Left forelimb (tissue), 1 donor: ENCODE measurements at regions not wholly inside any gene's neighbourhood (a gene's known extent, or its start where the extent isn't known, plus 50 kb on each side); places are given as distances from the start of the nearest gene placed in this dataset.

Experiments used
- DNase-seq: peaks from one replicate; pipeline ENCODE4 v3.0.0-alpha.2; 2018; ENCODE audit warnings: low spot score

DNA sequence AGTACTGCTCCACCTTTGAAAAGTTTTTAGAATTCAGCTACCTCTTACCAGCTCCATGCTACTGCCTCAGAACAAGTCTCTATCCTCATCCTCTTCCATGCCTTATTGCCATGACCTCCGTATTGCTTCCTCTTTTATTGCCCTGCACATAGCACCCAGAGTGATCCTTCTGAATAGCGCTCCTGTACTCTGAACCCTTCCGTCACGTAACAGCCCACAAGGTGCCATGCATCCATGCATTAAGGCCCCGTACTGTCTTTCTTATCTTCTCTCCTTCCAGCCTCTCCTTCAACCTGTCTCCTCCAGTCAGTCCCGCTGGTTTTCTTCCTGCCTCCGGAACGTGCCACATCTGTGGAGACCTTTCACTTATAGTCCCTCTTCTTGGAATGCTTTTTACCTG, 273.3 kb upstream of the SEMA6A start:
- DNase-seq: no peak

DNA sequence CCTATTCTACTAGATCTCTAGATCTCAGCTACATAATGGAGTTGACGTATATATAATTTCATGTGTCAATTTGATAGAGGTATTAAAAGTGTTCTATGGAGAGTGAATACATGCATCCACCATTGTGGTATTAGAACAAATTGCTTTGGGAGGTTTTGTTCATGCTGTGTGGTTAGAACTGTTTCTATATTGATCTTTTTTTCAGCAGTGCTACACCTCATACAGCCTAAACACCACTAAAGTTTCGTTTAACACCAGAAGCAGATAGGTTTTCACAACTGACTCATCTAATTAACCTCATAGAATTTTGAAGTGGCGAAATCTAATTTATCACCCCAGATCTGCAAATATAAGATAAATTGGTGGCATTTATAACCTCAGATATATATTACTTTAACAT, 269.4 kb upstream of the SEMA6A start:
- no peak for DNase-seq

DNA sequence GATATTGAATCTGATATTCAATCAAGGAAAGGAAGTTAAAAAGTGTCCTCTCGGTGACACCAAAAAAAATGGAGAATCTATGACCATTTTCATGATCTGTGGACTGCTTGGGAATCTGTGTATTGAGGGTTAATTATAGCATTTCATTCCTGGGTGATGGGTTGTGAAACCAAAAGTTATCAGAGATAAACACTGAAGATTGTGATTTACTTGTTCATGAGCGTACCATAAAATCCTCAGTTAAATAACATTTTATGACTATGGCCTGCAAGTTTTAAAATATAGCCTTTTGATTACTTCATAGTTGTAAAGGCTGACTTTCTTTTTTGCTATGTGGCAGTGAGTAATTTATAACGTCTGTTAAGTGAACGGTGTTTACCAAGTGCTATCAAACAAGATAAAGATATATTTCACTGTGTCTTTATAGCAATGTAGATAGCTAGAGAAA, 267.9 kb upstream of the SEMA6A start:
- DNase-seq: no peak

DNA sequence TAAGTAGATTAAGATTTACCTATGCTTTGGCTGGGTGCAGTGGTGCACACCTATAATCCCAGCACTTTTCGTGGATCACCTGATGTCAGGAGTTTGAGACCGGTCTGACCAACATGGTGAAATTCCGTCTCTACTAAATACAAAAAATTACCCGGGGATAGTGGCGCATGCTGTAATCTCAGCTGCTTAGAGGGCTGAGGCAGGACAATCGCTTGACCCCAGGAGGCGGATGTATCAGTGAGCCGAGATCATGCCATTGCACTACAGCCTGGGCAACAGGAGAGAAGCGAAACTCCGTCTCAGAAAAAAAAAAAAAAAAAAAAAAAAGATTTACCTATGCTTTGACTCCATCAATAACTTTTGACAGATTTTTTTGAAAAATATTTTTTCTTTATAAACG, 267.1 kb upstream of the SEMA6A start:
- no peak for DNase-seq

DNA sequence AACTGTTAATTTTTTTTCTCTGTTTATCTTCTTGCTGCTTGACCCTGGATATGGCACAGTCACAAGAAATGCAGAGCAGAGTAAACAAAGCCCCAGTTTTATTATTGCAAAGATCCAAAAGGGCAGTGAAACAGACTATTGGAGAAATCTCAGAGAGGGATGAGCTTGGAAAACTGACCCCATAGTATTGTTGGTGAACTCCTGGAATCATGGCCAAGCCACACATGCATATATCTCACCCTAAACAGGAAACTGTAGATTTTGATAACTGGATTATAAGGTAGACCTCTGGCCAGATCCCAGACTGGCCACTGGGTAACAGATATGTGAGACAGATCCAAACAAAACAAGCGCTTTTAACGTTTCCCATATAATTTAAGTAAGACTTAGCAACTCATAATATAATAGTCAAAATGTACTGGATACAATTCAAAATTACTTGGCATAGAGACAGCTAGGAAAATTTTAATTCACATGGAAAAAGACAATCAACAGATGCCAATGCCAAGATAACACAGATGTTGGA, 263.5 kb upstream of the SEMA6A start:
- no peak for DNase-seq

DNA sequence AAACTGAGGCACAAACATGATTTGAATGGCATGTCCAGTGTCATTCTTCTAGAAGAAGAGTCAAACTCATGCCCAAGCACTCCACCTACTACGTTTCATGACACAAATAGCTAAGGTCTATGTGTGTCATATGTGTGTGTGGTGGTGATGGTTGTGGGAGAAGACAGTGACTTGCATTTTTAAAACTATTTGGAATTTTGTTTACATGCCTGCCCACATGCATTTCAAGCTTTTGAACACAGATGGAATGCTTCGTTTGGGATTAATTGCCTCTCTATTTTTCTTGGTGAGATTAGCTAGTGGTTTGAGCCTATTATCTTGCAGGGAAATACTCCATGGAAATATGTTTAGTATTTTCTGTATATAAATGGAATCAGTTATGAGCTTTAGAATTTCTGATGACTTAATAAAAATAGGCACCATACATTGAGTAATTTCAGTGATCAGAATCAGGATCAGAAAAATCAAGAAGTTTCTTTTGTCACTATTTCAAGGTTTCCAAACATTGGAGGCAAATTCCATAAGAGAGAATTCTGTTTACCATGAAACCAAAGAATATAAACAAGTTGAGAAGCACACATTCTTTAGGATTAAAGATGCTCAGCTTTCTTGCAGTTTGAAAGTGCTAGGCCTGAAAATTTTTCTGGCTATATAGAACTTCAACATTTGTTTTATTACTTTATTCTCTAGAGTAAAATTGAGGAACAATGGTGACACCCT, 260.3 kb upstream of the SEMA6A start:
- DNase-seq: no peak

DNA sequence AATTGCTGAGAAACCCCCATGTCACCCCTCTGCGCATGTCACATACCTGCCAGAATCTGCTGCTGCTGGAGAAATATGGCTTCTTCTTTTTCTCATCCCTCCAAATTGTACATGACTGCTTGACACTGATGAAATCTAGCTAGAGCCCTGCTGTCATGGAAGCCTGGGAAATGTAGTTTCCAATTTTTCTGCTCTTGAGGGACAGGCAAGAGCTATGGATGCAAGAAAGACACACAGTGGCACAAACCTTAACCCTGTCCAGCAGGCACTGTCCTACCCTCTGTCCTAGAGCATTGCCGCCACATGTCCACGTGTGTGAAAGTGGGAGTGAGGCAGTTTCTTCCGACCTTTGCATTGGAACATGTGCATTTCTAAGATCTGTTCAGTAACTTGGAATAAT, 255.5 kb upstream of the SEMA6A start:
- DNase-seq: no peak

DNA sequence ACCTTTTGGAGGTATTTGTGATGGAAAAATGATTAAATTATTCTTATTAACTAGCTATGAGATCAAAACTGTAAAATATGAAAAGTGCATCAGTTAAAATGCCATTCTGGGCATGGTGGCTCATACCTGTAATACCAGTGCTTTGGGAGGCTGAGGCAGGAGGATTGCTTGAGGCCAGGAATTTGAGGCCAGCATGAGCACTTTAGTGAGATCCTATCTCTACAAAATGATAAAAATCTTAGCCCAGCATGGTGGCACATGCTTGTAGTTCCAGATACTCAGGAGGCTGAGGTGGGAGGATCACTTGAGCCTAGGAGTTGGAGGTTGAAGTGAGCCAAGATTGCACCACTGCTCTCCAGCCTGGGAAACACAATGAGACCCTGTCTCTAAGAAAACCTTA, 252.5 kb upstream of the SEMA6A start:
- DNase-seq: no peak

DNA sequence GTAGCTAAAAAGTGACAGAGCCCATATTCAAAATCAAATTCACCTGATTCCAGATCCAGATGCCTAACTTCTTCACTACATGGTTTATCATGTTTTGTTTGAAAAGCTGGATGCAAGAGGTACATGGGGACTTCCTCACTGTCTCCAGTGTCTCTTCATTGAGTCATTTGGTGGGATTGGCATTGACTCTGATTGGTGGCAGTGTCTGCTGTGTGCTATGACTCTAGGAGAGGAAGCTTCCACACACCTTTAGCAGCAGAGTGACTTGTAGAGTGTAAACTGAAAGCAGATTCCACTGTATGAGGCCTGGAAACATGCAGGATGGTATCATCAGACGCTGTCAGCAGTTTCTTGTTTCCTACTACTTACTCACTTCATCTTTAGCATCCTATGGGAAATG, 250.9 kb upstream of the SEMA6A start:
- no peak for DNase-seq

DNA sequence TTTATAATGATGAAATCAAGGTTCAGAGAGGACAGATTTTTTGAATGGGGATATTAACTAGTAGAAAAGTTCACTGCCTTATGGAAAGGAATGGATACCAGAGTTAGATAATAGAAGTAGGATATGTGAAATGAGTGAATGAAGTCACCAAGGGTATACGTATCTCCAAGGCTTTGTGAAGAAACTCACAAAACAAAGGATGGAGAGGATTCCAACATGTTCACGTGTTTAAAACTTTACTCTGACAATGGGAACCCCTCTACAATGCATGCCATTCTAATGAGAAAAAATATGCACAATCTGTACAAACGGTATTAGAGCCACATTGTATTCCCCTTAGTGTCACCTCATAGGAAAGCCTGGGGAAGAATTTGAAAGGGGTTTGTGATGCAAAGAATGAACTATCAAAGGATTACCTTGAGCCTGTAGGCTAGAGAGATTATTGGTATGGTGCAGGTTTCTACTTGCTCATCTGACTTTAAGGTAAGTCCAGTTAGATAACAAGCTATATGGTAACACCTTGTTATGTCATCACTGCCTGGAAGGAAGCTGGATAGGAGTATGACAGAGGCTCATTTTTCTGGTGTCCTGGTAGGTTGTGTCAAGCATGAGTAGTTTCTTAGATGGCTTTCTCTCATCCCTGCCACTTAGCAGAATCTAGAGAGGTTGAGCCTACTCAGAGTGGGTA, 250.3 kb upstream of the SEMA6A start:
- no peak for DNase-seq

DNA sequence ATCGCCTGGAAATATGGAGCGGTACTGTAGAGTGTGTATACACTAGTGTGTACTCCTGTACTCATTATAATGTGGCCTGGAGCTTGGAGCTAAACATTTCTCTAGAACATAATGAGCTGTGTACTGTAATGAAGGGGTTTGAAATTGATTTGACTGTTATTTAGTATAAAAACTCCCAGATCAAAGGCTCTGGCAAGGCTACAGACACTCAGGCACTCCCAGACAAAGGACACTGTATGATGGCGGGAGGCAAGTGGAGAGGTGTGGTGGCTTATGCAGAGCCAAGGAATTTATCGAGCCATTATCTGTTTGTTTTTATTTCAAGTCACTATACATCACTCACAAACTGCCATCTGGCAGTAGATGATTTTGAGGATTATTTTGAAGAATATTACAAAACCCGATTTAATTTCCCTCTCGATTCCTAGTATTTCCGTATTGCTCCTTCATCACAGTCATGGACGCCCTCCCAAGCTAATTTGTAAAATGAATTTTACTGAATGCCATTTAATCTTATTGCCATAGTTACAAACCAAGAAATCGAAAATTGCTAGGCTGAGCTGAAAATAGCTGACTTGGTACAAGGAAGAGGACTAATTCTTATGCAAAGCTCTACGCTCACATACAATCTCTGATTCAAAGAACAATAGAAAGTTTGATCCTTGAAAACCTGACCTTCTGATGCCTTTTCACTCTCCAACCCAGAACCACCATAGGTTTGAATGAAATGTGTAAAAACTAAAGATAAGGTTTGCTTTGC, 240.2 kb upstream of the SEMA6A start:
- DNase-seq: no peak

DNA sequence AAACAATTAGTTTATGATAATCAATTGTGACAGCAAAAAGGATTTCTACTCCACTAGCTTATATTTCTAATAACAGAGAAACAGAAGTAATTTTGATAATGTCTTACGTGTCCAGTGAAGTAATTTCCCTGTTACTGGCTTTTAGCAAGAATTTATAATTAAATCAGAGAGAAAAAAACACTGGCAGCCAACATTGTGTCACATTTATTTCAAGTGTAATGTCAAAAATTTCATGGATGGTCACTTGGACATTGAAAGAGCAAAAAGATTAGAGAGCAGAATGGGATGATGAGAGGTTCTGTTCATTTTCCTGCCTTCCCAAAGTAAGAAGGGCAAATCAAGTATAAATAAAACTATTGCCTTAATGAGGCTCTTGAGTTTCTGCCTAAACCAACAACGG, 239.3 kb upstream of the SEMA6A start:
- DNase-seq: no peak

DNA sequence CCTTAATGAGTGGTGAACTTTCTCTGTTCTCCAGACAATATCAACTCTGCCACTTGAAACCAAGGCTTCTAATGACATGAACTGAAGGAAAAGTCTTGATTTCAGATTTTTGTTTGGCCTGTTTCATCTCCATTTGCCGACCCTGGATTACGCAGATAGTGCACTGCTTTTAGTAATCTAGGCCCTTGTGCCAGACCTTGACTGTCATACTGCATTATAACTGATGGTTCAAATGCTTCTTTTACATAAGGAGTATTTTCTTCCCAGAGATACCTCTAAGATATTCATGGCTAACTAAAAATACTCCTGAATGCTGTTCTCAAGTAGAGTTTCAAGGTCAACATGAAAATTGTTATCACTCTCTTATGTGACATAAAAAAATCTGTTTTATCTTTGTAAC, 238.7 kb upstream of the SEMA6A start:
- DNase-seq: no peak

DNA sequence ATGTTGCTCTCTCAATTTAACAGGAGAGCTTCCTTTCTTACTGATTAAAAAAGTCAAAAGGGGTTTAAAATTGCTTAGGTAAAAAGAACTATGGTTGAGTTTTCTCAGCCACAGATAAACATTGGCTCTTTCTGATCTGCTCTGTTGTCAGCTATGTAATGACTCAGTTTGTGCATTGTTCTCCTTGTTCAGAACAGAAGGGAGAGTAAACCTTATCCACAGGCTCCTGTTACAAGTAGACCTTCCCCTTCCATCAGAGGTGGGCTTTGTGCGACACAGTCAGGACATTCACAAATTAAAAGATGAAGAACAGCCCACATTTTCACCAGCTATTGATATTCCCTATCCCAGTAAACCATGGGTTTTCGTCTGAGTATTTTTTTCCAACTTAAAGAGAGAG, 236.3 kb upstream of the SEMA6A start:
- no peak for DNase-seq

DNA sequence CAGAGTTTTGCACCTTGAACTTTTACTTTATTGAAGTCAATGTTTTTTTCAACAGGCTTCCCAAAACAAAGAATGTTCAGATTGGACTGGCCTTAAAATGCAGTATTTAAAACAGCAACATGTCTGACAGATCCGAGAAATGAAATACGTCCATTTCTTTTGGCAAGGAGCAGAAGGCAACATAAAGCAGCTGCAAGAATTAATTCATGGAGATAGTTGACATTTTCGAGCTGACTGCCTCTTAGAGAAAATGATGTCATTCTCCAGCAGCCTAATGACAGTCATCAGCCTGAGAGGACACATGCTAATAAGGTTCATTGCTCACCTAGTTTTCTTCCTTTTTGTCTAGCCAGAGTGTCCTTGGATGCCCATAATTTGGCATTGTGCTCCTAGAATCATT, 232.2 kb upstream of the SEMA6A start:
- DNase-seq: no peak

DNA sequence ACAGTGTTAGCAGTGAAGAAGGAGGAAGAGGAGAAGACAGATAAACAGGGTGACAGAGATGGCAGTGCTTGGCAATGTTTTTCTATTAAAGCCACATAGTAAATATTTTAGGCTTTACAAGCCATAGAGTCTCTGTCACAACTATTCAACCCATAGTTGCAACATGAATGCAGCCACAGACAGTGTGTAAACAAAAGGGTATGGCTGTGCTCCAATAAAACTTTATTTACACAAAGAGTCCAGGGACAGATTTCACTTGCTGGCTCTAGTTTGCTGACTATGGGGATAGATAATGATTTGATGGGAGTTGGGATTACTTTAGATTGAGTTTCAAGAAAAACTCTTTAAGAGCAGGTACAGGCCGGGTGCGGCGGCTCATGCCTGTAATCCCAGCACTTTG, 224.8 kb upstream of the SEMA6A start:
- DNase-seq: no peak

DNA sequence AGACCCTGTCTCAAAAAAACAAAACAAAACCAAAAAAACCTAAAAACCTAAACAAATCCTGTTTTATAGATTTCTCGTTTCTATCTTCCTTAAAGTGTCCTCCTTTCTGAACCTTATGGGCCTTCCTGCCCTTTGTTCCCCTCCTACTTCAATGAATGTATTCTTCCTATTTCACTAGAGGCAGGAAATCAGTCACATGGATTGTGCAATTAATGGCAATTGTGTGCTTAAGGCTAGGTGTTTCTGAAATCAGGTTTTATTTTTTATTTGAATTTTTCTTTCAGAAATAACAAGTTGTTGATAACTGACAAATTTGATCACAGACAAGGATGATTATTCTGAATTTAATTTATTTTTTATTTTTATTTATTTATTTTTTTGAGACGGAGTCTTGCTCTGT, 220.6 kb upstream of the SEMA6A start:
- no peak for DNase-seq

DNA sequence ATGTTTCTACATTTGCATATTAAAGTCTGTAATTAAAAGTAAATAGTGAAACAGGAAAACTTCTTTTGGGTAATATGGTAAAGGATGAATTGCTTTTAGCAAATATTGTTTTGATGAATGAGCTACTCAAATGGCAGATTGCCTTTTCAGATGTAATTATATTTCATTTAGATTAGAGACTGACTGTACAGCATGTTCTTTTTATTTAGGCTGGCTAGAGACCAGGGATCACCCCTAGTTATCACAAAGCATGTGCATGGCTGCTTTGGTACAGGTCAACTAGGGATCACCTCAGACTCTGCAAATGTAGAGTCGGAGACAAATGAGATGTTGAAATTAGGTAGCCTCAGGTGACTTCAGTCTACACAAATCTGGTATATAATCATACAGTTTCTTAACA, 214.9 kb upstream of the SEMA6A start:
- no peak for DNase-seq

DNA sequence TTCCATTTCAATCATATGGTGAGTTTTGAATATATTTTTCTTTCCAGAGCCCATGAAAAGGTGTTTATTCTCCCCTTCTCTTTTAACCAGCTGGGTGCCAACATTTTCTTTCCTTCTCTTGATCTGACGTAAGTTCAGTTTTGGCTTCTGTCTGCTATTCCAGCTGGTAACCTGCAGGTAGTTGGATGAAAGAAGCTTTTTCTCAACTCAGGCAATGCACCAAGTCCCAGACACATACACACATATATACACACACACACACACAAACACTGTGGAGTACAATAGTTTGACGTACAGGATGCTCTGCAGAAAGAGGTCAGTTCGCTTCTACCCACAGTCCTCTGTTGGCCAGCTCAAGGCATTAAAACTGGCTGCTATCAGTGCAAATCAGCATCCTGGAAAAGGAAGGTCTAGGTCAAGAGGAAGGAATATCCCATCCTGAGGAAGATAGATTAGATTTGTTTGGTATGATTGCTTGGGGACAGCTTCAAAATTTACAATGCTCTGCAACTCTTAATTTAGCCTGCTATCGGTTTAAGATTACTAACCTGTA, 214.3 kb upstream of the SEMA6A start:
- DNase-seq: no peak

DNA sequence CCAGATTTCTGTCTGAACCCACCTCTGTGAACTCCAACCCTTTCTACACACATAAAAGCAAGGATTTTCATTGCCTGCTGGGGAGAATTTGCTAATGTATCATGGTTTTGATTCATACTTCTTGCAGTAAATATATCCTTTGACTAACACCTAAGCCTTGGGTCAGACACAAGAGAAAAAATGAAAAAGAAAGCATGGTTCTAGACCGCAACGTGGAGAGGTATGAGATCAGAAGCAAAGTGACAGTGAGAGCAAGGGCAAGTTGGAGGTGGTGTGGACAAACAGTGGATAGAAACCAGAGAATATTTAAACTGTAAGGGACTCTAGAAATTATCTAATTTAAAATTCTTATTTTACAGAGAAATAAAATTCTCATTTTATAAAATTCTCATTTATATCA, 212.9 kb upstream of the SEMA6A start:
- DNase-seq: no peak

DNA sequence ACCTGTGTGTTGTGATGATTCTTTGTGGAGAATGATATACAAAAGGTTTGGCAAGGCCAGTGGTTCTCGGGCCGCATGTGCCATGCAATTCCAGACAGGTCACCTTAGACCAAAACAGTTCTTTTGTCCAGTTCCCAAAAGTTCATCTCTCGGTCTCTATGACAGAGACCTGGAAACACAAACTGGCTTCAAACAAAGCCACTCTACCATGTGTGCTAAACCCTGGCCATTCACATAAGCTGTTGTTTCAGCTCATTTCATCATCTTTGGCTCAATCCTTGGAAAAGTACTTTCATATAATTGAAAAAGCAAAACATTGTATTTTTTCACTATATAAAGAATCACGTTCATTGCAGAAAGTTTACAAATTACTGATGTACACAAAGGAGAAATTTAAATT, 210.5 kb upstream of the SEMA6A start:
- DNase-seq: no peak

DNA sequence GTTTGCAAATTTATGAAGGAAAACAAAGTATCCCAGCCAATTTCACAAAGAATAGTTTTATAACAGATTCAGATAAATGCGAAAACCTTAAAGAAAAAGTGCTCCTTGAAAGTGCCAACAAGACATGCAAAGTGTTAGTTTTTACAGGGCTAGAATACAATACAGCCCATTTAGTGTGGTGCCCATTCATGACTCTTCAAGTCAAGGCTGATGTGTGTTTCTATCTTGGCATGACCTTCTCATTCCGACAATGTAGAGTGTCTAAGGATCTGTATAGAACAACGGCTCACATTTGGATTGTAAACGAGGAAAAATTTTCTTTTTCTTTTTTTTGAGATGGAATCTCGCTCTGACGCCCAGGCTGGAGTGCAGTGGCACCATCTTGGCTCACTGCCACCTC, 205.2 kb upstream of the SEMA6A start:
- no peak for DNase-seq
